ENCODE measurements at regions not wholly inside any gene's neighbourhood (a gene's known extent, or its start where the extent isn't known, plus 50 kb on each side); places are given as distances from the start of the nearest gene placed in this dataset.

DNA sequence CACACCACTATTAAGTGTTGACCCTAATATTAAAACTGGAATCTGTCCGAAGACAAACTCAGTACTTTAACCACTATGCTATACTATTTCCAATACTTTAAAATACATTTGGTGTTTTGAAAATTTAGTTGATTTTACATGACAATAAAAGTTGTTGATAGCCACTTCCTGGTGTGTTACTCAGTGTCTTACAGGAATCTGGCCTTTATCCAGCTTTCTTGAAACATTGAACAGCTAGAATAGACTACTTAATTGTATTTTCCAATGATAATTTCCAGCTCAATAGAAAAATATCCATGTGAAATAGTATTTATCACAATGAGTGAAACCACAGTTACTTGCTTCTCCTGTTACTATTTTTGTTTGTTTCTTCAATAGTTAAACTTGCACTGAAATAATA lies 369.6 kb upstream of the ADGRL4 start:
- no peaks in the 10 kb centered on the region for H3K36me3 ChIP-seq (ENCODE audit: control insufficient read depth, insufficient read depth, low read length)
- no peak overlapping the region for H3K4me3 ChIP-seq (ENCODE audit: low read depth in 2 of 2, low read length in 2 of 2)
- POLR2A ChIA-PET = no interaction called here
- H3K9me3 ChIP-seq (ENCODE audit: control insufficient read depth, insufficient read depth, low read depth, low read length) = no peaks in the 10 kb centered on the region
- BruUV-seq (replicated peaks) = no TSS peak
- no peak overlapping the region for H3K27ac ChIP-seq (ENCODE audit: low read length)
- intact Hi-C loops (cut with micrococcal nuclease; ENCODE audit: unreplicated experiment) = no loop called here
- ATAC-seq (no peak), DNase-seq (ENCODE audit: low read depth, low spot score) (no peak)
- CTCF ChIA-PET = no interaction called here
- in situ Hi-C loops (cut with HindIII; ENCODE audit: low pct_unique_long_range_greater_than_20kb, low sequenced_read_pairs) = no loop called here
- no peaks in the 10 kb centered on the region for H3K4me1 ChIP-seq (ENCODE audit: control insufficient read depth, insufficient read depth, low read length)
- no peaks in the 10 kb centered on the region for H3K27me3 ChIP-seq (ENCODE audit: control insufficient read depth, insufficient read depth, low read length)
- TF ChIP-seq POLR2AphosphoS5 (IDR thresholded peaks at IDR 0.05; ENCODE audit: low read depth, low read length) (no peak), SIN3A (IDR thresholded peaks at IDR 0.05; ENCODE audit: borderline replicate concordance, insufficient read depth, low read depth, low read length) (no peak), CTCF (IDR thresholded peaks at IDR 0.05) (no peak), TCF7L2 (IDR thresholded peaks at IDR 0.05; ENCODE audit: low read depth, low read length) (no peak), REST (IDR thresholded peaks at IDR 0.05; ENCODE audit: insufficient read depth in 1 of 2, low read depth in 2 of 2, low read length in 1 of 2) (no peak)

DNA sequence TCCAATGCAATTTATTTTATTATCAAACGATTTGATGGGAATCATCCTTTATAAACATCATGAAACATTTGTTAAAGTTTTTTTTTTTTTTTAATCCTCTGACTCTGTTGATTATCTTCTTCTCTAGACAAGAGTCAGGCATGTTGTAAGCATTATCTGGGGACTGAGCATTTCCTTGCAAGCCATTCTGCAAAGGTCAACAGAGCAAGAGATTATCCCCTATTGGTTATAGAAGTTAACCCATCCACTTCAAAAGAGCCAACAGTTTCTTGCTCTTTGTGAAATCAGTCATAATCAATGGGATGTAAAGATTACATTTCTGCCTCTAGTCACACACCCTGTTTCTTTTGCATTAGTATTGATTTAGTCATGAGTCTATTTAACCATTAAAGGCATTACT lies 368.8 kb upstream of the ADGRL4 start:
- H3K9me3 ChIP-seq (ENCODE audit: control insufficient read depth, insufficient read depth, low read depth, low read length) = no peaks in the 10 kb centered on the region
- no peak for DNase-seq (ENCODE audit: low read depth, low spot score)
- no peaks in the 10 kb centered on the region for H3K27me3 ChIP-seq (ENCODE audit: control insufficient read depth, insufficient read depth, low read length)
- H3K4me1 ChIP-seq (ENCODE audit: control insufficient read depth, insufficient read depth, low read length) = no peaks in the 10 kb centered on the region
- POLR2A ChIA-PET = no interaction called here
- TF ChIP-seq CTCF (IDR thresholded peaks at IDR 0.05) = no peak
- no peak for TF ChIP-seq SIN3A (IDR thresholded peaks at IDR 0.05; ENCODE audit: borderline replicate concordance, insufficient read depth, low read depth, low read length)
- TF ChIP-seq POLR2AphosphoS5 (IDR thresholded peaks at IDR 0.05; ENCODE audit: low read depth, low read length) = no peak
- TF ChIP-seq REST (IDR thresholded peaks at IDR 0.05; ENCODE audit: insufficient read depth in 1 of 2, low read depth in 2 of 2, low read length in 1 of 2) = no peak
- TF ChIP-seq TCF7L2 (IDR thresholded peaks at IDR 0.05; ENCODE audit: low read depth, low read length) = no peak
- ATAC-seq = no peak
- H3K4me3 ChIP-seq (ENCODE audit: low read depth in 2 of 2, low read length in 2 of 2) = no peak overlapping the region
- in situ Hi-C loops (cut with HindIII; ENCODE audit: low pct_unique_long_range_greater_than_20kb, low sequenced_read_pairs) (no loop called here), intact Hi-C loops (cut with micrococcal nuclease; ENCODE audit: unreplicated experiment) (no loop called here)
- no peak overlapping the region for H3K27ac ChIP-seq (ENCODE audit: low read length)
- CTCF ChIA-PET = no interaction called here
- BruUV-seq (replicated peaks) = no TSS peak
- no peaks in the 10 kb centered on the region for H3K36me3 ChIP-seq (ENCODE audit: control insufficient read depth, insufficient read depth, low read length)

All from Panc1 (cell line).